WI38 (cell line): ENCODE measurements at regions not wholly inside any gene's neighbourhood (a gene's known extent, or its start where the extent isn't known, plus 50 kb on each side); places are given as distances from the start of the nearest gene placed in this dataset.

Source experiments
- H3K4me3 ChIP-seq: 2 replicates; pipeline ENCODE4 v1.5.1; 2011; ENCODE audit warnings: low read depth, mild to moderate bottlenecking, control low read depth, low read length
- CTCF ChIP-seq: IDR thresholded peaks from 2 replicates; pipeline ENCODE4 v1.5.1; 2012; ENCODE audit warnings: low read depth, mild to moderate bottlenecking, control low read depth, low read length

DNA sequence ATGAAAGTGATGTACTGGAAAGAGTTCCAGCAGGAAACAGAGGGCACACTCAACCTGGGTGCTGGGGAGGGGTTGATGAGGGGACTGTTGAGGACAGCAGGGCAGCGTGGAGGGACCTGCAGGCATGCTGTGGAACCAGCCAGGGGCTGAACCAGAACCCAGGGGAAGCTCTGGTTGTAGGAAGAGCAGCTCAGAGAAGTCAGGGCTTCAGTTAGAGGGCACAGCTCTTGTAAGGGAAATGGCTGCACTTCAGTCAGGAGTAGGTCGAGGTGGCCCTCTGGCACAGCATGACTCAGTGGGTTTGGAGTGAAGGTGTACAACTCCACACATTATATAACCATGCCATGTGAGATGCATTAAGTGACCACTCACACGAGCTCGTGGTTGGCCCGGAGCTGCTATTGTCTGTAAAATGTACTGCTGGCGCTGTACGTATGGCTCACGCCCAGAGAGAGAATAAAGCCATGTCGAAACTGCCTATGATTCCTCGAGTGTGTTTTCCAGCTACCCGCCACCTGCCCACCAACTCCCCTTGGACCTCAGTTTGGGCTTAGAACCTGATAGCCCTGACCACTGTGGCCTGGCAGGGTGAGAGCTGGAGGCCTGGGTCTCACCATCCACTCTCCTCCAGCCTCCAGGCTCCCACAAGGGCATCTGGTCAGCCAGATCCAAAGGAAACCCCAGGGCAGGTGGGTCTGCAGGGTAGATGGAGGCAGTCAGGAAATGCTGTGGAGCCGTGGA is 136.5 kb upstream of the HS6ST1 start:
- H3K4me3 ChIP-seq: no peak overlapping the region
- no peak for TF ChIP-seq CTCF

DNA sequence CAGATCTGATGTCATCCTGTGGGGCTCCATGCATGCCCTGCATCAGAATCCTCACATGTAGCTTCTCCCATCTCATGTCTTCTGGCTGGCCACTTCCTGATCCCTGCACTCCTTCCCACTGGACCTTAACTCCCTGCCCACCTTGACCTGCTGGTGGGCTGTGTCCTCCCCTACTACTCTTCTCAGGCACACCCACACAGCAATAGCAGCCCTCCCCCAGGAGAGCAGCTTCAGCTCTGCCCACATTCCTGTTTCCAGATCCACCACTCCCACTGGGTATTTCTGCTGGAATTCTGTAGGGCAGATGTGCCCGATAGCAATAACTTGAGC is 137.0 kb upstream of the HS6ST1 start:
- no peak overlapping the region for H3K4me3 ChIP-seq
- no peak for TF ChIP-seq CTCF

GRCh38 chr2:128456281-128456680 is 137.6 kb upstream of the HS6ST1 start:
- no peak overlapping the region for H3K4me3 ChIP-seq
- TF ChIP-seq CTCF: no peak

- no peak for TF ChIP-seq CTCF
- no peak overlapping the region for H3K4me3 ChIP-seq
Observed at GRCh38 chr2:128457006-128457604, 138.4 kb upstream of the HS6ST1 start.

GRCh38 chr2:128457716-128458115 is 139.0 kb upstream of the HS6ST1 start:
- no peak overlapping the region for H3K4me3 ChIP-seq
- TF ChIP-seq CTCF: no peak

- no peak overlapping the region for H3K4me3 ChIP-seq
- no peak for TF ChIP-seq CTCF
Observed at GRCh38 chr2:128458505-128458904, 139.8 kb upstream of the HS6ST1 start.

GRCh38 chr2:128464456-128464855 is 145.8 kb upstream of the HS6ST1 start:
- no peak overlapping the region for H3K4me3 ChIP-seq
- TF ChIP-seq CTCF: no peak
